GM12878 (cell line): ENCODE measurements at regions not wholly inside any gene's neighbourhood (a gene's known extent, or its start where the extent isn't known, plus 50 kb on each side); places are given as distances from the start of the nearest gene placed in this dataset.

ENCODE experiments used
- ATAC-seq: fragments of 200-7000 bp; cut with Tn5 transposase; 3 replicates; pipeline ENCODE4 v1.9.1; 2020; ENCODE audit warnings: mild to moderate bottlenecking, moderate library complexity
- BruUV-seq: library from RNA; stranded (reverse); fragments of 400-500 nt; replicated peaks from 2 replicates; lab custom pipeline; 2021; lab: Mats Ljungman, UMichigan
- CTCF ChIA-PET: fragments of 300-600 bp; sonication (Branson Sonifier 250); formaldehyde crosslinking; extraction: SDS; loops from one replicate; lab custom pipeline; 2021; ENCODE audit warnings: inconsistent platforms; lab: Yijun Ruan, JAX
- POLR2A ChIA-PET: fragments of 350-600 bp; formaldehyde crosslinking; extraction: SDS; loops from one replicate; lab custom pipeline; 2021; ENCODE audit warnings: inconsistent platforms; lab: Charles Lee
- RAD21 ChIA-PET: fragments of 300-600 bp; sonication (Branson Sonifier 250); formaldehyde crosslinking; loops from one replicate; lab custom pipeline; 2023; ENCODE audit warnings: antibody characterized with exemption; ENCODE audit not compliant: unreplicated experiment; lab: Charles Lee
- SMC1A ChIA-PET: fragments of 300-600 bp; sonication (Branson Sonifier 250); formaldehyde crosslinking; loops from one replicate; lab custom pipeline; 2023; ENCODE audit not compliant: unreplicated experiment, uncharacterized antibody; lab: Charles Lee
- DNase-seq: peaks from one replicate; pipeline ENCODE4 v3.0.0-alpha.2; 2011; ENCODE audit warnings: low read depth, low spot score
- FAIRE-seq: peaks from 3 replicates; lab custom pipeline; 2011; peaks lifted over from hg19 to GRCh38; lab: Jason Lieb, UNC
- H2AFZ ChIP-seq: 2 replicates; pipeline ENCODE4 v1.6.0; 2011; ENCODE audit warnings: low read depth, low read length, control low read depth; ENCODE audit not compliant: control insufficient read depth
- H3K27ac ChIP-seq: 2 replicates; pipeline ENCODE4 v1.5.1; 2011; ENCODE audit warnings: control low read depth; ENCODE audit not compliant: control insufficient read depth, insufficient read depth
- H3K27me3 ChIP-seq, 2 experiments: replicated peaks in 1 of 2; 2 replicates each; pipeline versions ENCODE4 v1.6.0 to v1.6.1; 2011; ENCODE audit warnings: low read length in 1 of 2; ENCODE audit not compliant: control insufficient read depth in 2 of 2, insufficient read depth in 2 of 2
- H3K36me3 ChIP-seq, 2 experiments: 2 replicates each; pipeline ENCODE4 v1.5.1; 2011; ENCODE audit warnings: low read length in 1 of 2; ENCODE audit not compliant: control insufficient read depth in 2 of 2, insufficient read depth in 2 of 2
- H3K4me1 ChIP-seq: 2 replicates; pipeline ENCODE4 v1.6.1; 2011; ENCODE audit warnings: mild to moderate bottlenecking, low read length, moderate library complexity, mixed read lengths; ENCODE audit not compliant: control insufficient read depth, insufficient read depth
- H3K4me2 ChIP-seq: 2 replicates; pipeline ENCODE4 v1.6.0; 2011; ENCODE audit warnings: control low read depth; ENCODE audit not compliant: control insufficient read depth, insufficient read depth
- H3K4me3 ChIP-seq: fragments of 200-600 bp; sonication (generic); 2 replicates; pipeline ENCODE4 v1.5.1; 2016
- H3K79me2 ChIP-seq: 2 replicates; pipeline ENCODE4 v1.6.0; 2011; ENCODE audit warnings: low read length; ENCODE audit not compliant: control insufficient read depth, insufficient read depth
- H3K9ac ChIP-seq: 2 replicates; pipeline ENCODE4 v1.8.0; 2011; ENCODE audit warnings: low read length, control low read depth, mixed read lengths; ENCODE audit not compliant: control insufficient read depth, insufficient read depth
- H3K9me3 ChIP-seq: replicated peaks from 3 replicates; pipeline ENCODE4 v1.5.1; 2011; ENCODE audit warnings: mild to moderate bottlenecking, low read length; ENCODE audit not compliant: control insufficient read depth, insufficient read depth
- H4K20me1 ChIP-seq: 2 replicates; pipeline ENCODE4 v1.6.0; 2011; ENCODE audit not compliant: control insufficient read depth, insufficient read depth
- ASH2L ChIP-seq: fragments of 300-600, 200-600 bp; sonication (generic); IDR thresholded peaks from 2 replicates; pipeline ENCODE4 v1.6.1; 2017; ENCODE audit warnings: low read depth, mild to moderate bottlenecking, borderline replicate concordance
- CREM ChIP-seq: IDR thresholded peaks from 2 replicates; pipeline ENCODE4 v1.6.1; 2014; ENCODE audit warnings: antibody characterized with exemption, low read depth
- ETV6 ChIP-seq, 2 experiments: fragments of 450-650 bp in 1 of 2; IDR thresholded peaks in 1 of 2; conservative IDR thresholded peaks in 1 of 2; 2 replicates each; pipeline ENCODE4 v1.6.1; 2014; ENCODE audit warnings: antibody characterized with exemption in 1 of 2, borderline replicate concordance in 1 of 2, low read depth in 1 of 2, mild to moderate bottlenecking in 1 of 2, moderate library complexity in 1 of 2
- GATAD2B ChIP-seq: fragments of 450-650 bp; conservative IDR thresholded peaks from 2 replicates; pipeline ENCODE4 v1.6.1; 2017; ENCODE audit warnings: low read depth, mild to moderate bottlenecking, moderate library complexity
- HDAC2 ChIP-seq: fragments of 200-600 bp; sonication (generic); IDR thresholded peaks from 2 replicates; pipeline ENCODE4 v1.6.1; 2017
- HDAC6 ChIP-seq: fragments of 200-600 bp; sonication (generic); IDR thresholded peaks from one replicate; pipeline ENCODE4 v1.8.0; 2017; ENCODE audit warnings: antibody characterized with exemption; ENCODE audit not compliant: unreplicated experiment
- MEF2A ChIP-seq: IDR thresholded peaks from 2 replicates; pipeline ENCODE4 v1.6.1; 2011; ENCODE audit warnings: low read depth, mild to moderate bottlenecking, low read length, moderate library complexity; ENCODE audit not compliant: insufficient read depth
- NRF1 ChIP-seq: conservative IDR thresholded peaks from 2 replicates; pipeline ENCODE4 v1.6.1; 2011; ENCODE audit warnings: mild to moderate bottlenecking, low read depth, low read length, improper control_type of control experiment
- POLR2A ChIP-seq: IDR thresholded peaks from 2 replicates; pipeline ENCODE4 v1.6.1; 2011; ENCODE audit warnings: low read depth, mild to moderate bottlenecking, low read length
- SIX5 ChIP-seq: IDR thresholded peaks from 2 replicates; pipeline ENCODE4 v1.6.1; 2011; ENCODE audit warnings: mild to moderate bottlenecking, low read depth, low read length, moderate library complexity; ENCODE audit not compliant: severe bottlenecking
- SREBF1 ChIP-seq: IDR thresholded peaks from 2 replicates; pipeline ENCODE4 v1.6.1; 2012; ENCODE audit warnings: mild to moderate bottlenecking, low read length
- TCF7 ChIP-seq: IDR thresholded peaks from 2 replicates; pipeline ENCODE4 v1.6.1; 2014; ENCODE audit warnings: antibody characterized with exemption, borderline replicate concordance
- ZBTB11 ChIP-seq: fragments of 450-650 bp; formaldehyde crosslinking; IDR thresholded peaks from 2 replicates; pipeline ENCODE4 v1.5.0; 2022; ENCODE audit warnings: mild to moderate bottlenecking, missing genetic modification characterization
- WGBS: methylation state at CpG from one replicate; pipeline ENCODE4 v1.1.6; 2016; ENCODE audit warnings: low lambda C conversion rate; ENCODE audit not compliant: insufficient replicate concordance, insufficient coverage; ENCODE audit errors: missing lambda C conversion rate; 5-methylcytosine and 5-hydroxymethylcytosine counted together
- in situ Hi-C: fragments of 300-500 bp; cut with MboI; formaldehyde crosslinking; loops from 9 replicates; pipeline ENCODE4 v1.14.3; 2018; ENCODE audit warnings: mixed read lengths
- intact Hi-C: fragments of 100-400 bp; cut with micrococcal nuclease; formaldehyde crosslinking; loops from one replicate; pipeline ENCODE4 v1.14.2; 2022; ENCODE audit not compliant: unreplicated experiment

GRCh38 chr3:117145677-117146076, 436.1 kb downstream of the TUSC7 start (continued):
- TF ChIP-seq GATAD2B (no peak), MEF2A (no peak), POLR2A (no peak)
- TF ChIP-seq, all 136 proteins: peak for 0

- H3K79me2 ChIP-seq: no peaks in the 10 kb centered on the region
- no peaks in the 10 kb centered on the region for H3K36me3 ChIP-seq
- no peaks in the 10 kb centered on the region for H3K4me1 ChIP-seq
- no peak for FAIRE-seq
- WGBS: 0% methylated on average over 1 of the region's 1 CpG
- no peaks in the 10 kb centered on the region for H3K9me3 ChIP-seq
- POLR2A ChIA-PET: no interaction called here
- H4K20me1 ChIP-seq: no peaks in the 10 kb centered on the region
- no peak overlapping the region for H3K27ac ChIP-seq
- no peak for DNase-seq
- CTCF ChIA-PET: no interaction called here
- RAD21 ChIA-PET: no interaction called here
- SMC1A ChIA-PET: no interaction called here
- no peak overlapping the region for H2AFZ ChIP-seq
- TF ChIP-seq CREM (no peak), ZBTB11 (CRISPR knock-in tag) (no peak), ASH2L (no peak), TCF7 (no peak), SIX5 (no peak), HDAC2 (no peak), ETV6 (conservative IDR thresholded peaks at IDR 0.05 in 1 of 2, IDR thresholded peaks at IDR 0.05 in 1 of 2; ENCODE audit: borderline replicate concordance in 1 of 2, low read depth in 1 of 2) (no peak), NRF1 (no peak), HDAC6 (no peak), SREBF1 (no peak)
- no peak overlapping the region for H3K4me3 ChIP-seq
- no peaks in the 10 kb centered on the region for H3K27me3 ChIP-seq
- intact Hi-C loops: no loop called here
- no peak overlapping the region for H3K4me2 ChIP-seq
- H3K9ac ChIP-seq: no peak overlapping the region
- no TSS peak for BruUV-seq
- in situ Hi-C loops: no loop called here
- no peak for ATAC-seq
Observed at GRCh38 chr3:117146571-117146970, 437.0 kb downstream of the TUSC7 start.
